ENCODE measurements at regions not wholly inside any gene's neighbourhood (a gene's known extent, or its start where the extent isn't known, plus 50 kb on each side); places are given as distances from the start of the nearest gene placed in this dataset.

DNA sequence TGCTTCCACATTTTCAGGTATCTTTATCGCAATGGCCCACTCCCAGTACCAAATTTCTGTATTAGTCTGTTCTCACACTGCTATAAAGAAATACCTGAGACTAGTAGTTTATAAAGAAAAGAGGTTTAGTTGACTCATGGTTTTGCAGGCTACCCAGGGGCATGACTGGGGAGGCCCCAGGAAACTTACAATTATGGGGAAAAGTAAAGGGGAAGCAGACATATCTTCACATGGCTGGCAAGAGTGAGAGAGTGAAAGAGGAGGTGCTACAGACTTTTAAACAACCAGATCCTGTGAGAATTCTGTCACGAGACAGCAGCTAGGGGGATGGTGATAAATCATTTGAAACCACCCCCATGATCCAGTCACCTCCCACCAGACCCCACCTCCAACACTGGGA lies 238.2 kb upstream of the DMAC1 start:
- Histone ChIP-seq H3K36me3 (ENCODE audit: control insufficient read depth in 4 of 4, insufficient read depth in 3 of 4, low read depth in 1 of 4, low read length in 3 of 4) (no peaks in the 10 kb centered on the region), H3K27me3 (ENCODE audit: control insufficient read depth in 4 of 4, insufficient read depth in 4 of 4, low read length in 3 of 4) (no peaks in the 10 kb centered on the region), H3K27ac (ENCODE audit: low read depth in 1 of 2, low read length in 2 of 2) (no peak overlapping the region), H3K4me1 (ENCODE audit: control insufficient read depth in 4 of 4, insufficient read depth in 4 of 4, low read length in 3 of 4) (no peaks in the 10 kb centered on the region), H3K4me3 (ENCODE audit: low read depth in 1 of 3, low read length in 3 of 3) (no peak overlapping the region), H3K9me3 (ENCODE audit: control insufficient read depth in 4 of 4, low read length in 3 of 4) (peaks cover 0 to 9% (median under 1%) of the 10 kb centered on the region in 4 donors), H3K9ac (ENCODE audit: low read depth in 1 of 2, low read length in 2 of 2) (no peak overlapping the region)
- WGBS = 55% methylated on average over 2 of the region's 2 CpGs
- no peak for TF ChIP-seq HNF4A (conservative IDR thresholded peaks at IDR 0.05)
- TF ChIP-seq JUND (IDR thresholded peaks at IDR 0.05) = no peak
- no peak for TF ChIP-seq EGR1 (IDR thresholded peaks at IDR 0.05; ENCODE audit: low read depth in 2 of 2)
- TF ChIP-seq GABPA (IDR thresholded peaks at IDR 0.05 in 1 of 2, conservative IDR thresholded peaks at IDR 0.05 in 1 of 2) = no peak
- TF ChIP-seq MAX (IDR thresholded peaks at IDR 0.05) = no peak
- TF ChIP-seq HNF4G (IDR thresholded peaks at IDR 0.05) = no peak
- TF ChIP-seq NR2F2 (IDR thresholded peaks at IDR 0.05) = no peak
- TF ChIP-seq YY1 (IDR thresholded peaks at IDR 0.05) = no peak
- DNase-seq (ENCODE audit: low spot score) = no peak

- H3K4me1 ChIP-seq (ENCODE audit: control insufficient read depth in 4 of 4, insufficient read depth in 4 of 4, low read length in 3 of 4) = no peaks in the 10 kb centered on the region
- no peak for DNase-seq (ENCODE audit: low spot score)
- no peak overlapping the region for H3K9ac ChIP-seq (ENCODE audit: low read depth in 1 of 2, low read length in 2 of 2)
- no peak overlapping the region for H3K4me3 ChIP-seq (ENCODE audit: low read depth in 1 of 3, low read length in 3 of 3)
- TF ChIP-seq JUND (IDR thresholded peaks at IDR 0.05) = no peak
- TF ChIP-seq RXRA (IDR thresholded peaks at IDR 0.05) = no peak
- no peak for TF ChIP-seq EGR1 (IDR thresholded peaks at IDR 0.05; ENCODE audit: low read depth in 2 of 2)
- no peak for TF ChIP-seq RAD21 (IDR thresholded peaks at IDR 0.05)
- no peak for TF ChIP-seq HNF4G (IDR thresholded peaks at IDR 0.05)
- TF ChIP-seq YY1 (IDR thresholded peaks at IDR 0.05) = no peak
- TF ChIP-seq HNF4A (conservative IDR thresholded peaks at IDR 0.05) = no peak
- TF ChIP-seq FOXA2 (IDR thresholded peaks at IDR 0.05) = no peak
- TF ChIP-seq ATF3 (IDR thresholded peaks at IDR 0.05) = no peak
- no peak for TF ChIP-seq FOXA1 (IDR thresholded peaks at IDR 0.05)
- no peak for TF ChIP-seq GABPA (IDR thresholded peaks at IDR 0.05 in 1 of 2, conservative IDR thresholded peaks at IDR 0.05 in 1 of 2)
- no peak for TF ChIP-seq SP1 (IDR thresholded peaks at IDR 0.05)
- no peak for TF ChIP-seq MAX (IDR thresholded peaks at IDR 0.05)
- TF ChIP-seq NR2F2 (IDR thresholded peaks at IDR 0.05) = no peak
- peaks cover 0 to 9% (median under 1%) of the 10 kb centered on the region in 4 donors for H3K9me3 ChIP-seq (ENCODE audit: control insufficient read depth in 4 of 4, low read length in 3 of 4)
- no peaks in the 10 kb centered on the region for H3K36me3 ChIP-seq (ENCODE audit: control insufficient read depth in 4 of 4, insufficient read depth in 3 of 4, low read depth in 1 of 4, low read length in 3 of 4)
- H3K27ac ChIP-seq (ENCODE audit: low read depth in 1 of 2, low read length in 2 of 2) = no peak overlapping the region
- H3K27me3 ChIP-seq (ENCODE audit: control insufficient read depth in 4 of 4, insufficient read depth in 4 of 4, low read length in 3 of 4) = no peaks in the 10 kb centered on the region
Observed at GRCh38 chr9:8036914-8037524, 237.4 kb upstream of the DMAC1 start.

DNA sequence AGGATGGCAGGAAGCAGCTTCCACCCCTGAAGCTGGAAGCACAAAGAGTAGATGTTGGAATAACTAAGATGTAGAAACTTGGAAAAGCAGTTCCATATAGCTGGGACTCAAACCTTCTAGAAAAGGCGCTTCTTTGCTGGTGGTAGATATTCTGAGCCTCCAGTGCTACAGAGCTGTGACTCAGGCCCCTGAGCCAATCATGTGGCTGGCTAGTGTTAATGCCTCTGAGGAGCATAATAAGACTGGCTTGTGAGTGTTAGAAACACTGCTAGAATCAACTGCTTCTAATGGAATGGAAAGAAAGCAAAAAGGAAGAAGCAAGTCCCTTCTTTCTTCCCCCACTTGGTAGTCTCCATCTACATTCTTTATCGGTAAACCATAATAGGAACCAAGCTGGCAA lies 234.2 kb upstream of the DMAC1 start:
- 79% methylated on average over 2 of the region's 2 CpGs for WGBS
- no peak overlapping the region for H3K27ac ChIP-seq (ENCODE audit: low read depth in 1 of 2, low read length in 2 of 2)
- no peaks in the 10 kb centered on the region for H3K36me3 ChIP-seq (ENCODE audit: control insufficient read depth in 4 of 4, insufficient read depth in 3 of 4, low read depth in 1 of 4, low read length in 3 of 4)
- no peaks in the 10 kb centered on the region for H3K27me3 ChIP-seq (ENCODE audit: control insufficient read depth in 4 of 4, insufficient read depth in 4 of 4, low read length in 3 of 4)
- no peak for DNase-seq (ENCODE audit: low spot score)
- peaks cover 0 to 3% (median 0%) of the 10 kb centered on the region in 4 donors for H3K9me3 ChIP-seq (ENCODE audit: control insufficient read depth in 4 of 4, low read length in 3 of 4)
- H3K4me3 ChIP-seq (ENCODE audit: low read depth in 1 of 3, low read length in 3 of 3) = no peak overlapping the region
- H3K4me1 ChIP-seq (ENCODE audit: control insufficient read depth in 4 of 4, insufficient read depth in 4 of 4, low read length in 3 of 4) = no peaks in the 10 kb centered on the region
- no peak for TF ChIP-seq NR2F2 (IDR thresholded peaks at IDR 0.05)
- TF ChIP-seq TAF1 (conservative IDR thresholded peaks at IDR 0.05) = no peak
- TF ChIP-seq JUND (IDR thresholded peaks at IDR 0.05) = no peak
- TF ChIP-seq SP1 (IDR thresholded peaks at IDR 0.05) = no peak
- H3K9ac ChIP-seq (ENCODE audit: low read depth in 1 of 2, low read length in 2 of 2) = no peak overlapping the region
